Type B pancreatic cell (in vitro differentiated cells): ENCODE measurements at regions not wholly inside any gene's neighbourhood (a gene's known extent, or its start where the extent isn't known, plus 50 kb on each side); places are given as distances from the start of the nearest gene placed in this dataset.

Source experiments
- DNase-seq: peaks from one replicate; pipeline ENCODE4 v3.0.0; 2021; ENCODE audit warnings: mixed read lengths; ENCODE audit not compliant: unreplicated experiment; ENCODE audit errors: extremely low spot score
- H3K27ac Mint-ChIP-seq: 2 replicates; pipeline ENCODE4 v1.8.0; 2021; ENCODE audit warnings: mild to moderate bottlenecking, mixed read lengths
- H3K27me3 Mint-ChIP-seq: 2 replicates; pipeline ENCODE4 v1.8.0; 2021; ENCODE audit warnings: mixed read lengths
- H3K36me3 Mint-ChIP-seq: 2 replicates; pipeline ENCODE4 v1.8.0; 2021; ENCODE audit warnings: mixed read lengths
- H3K4me1 Mint-ChIP-seq: one replicate; pipeline ENCODE4 v1.8.0; 2021; ENCODE audit warnings: mixed read lengths; ENCODE audit not compliant: unreplicated experiment
- H3K4me3 Mint-ChIP-seq: 2 replicates; pipeline ENCODE4 v1.8.0; 2021; ENCODE audit warnings: mild to moderate bottlenecking, mixed read lengths
- H3K9me3 Mint-ChIP-seq: 2 replicates; pipeline ENCODE4 v1.8.0; 2021; ENCODE audit warnings: mixed read lengths
- CTCF ChIP-seq: fragments of 200-600 bp; sonication (generic); conservative IDR thresholded peaks from 2 replicates; pipeline ENCODE4 v1.5.0; 2021; ENCODE audit warnings: antibody characterized with exemption, mild to moderate bottlenecking

GRCh38 chr12:94790370-94790769, 140.0 kb upstream of the TMCC3 start:
- Mint-ChIP-seq H3K27ac (no peak overlapping the region), H3K36me3 (no peaks in the 10 kb centered on the region), H3K4me3 (no peak overlapping the region), H3K9me3 (no peaks in the 10 kb centered on the region), H3K27me3 (peaks cover 61% of the 10 kb centered on the region), H3K4me1 (peaks cover 18% of the 10 kb centered on the region)
- DNase-seq, result no peak
- TF ChIP-seq CTCF, result no peak

- no peaks in the 10 kb centered on the region for H3K36me3 Mint-ChIP-seq
- TF ChIP-seq CTCF, result no peak
- no peak overlapping the region for H3K4me3 Mint-ChIP-seq
- no peaks in the 10 kb centered on the region for H3K9me3 Mint-ChIP-seq
- H3K27ac Mint-ChIP-seq, result no peak overlapping the region
- no peak for DNase-seq
- H3K27me3 Mint-ChIP-seq, result peaks cover 58% of the 10 kb centered on the region
- peaks cover 18% of the 10 kb centered on the region for H3K4me1 Mint-ChIP-seq
Measured at GRCh38 chr12:94789510-94790225, 139.3 kb upstream of the TMCC3 start.

GRCh38 chr12:94788298-94788697, 137.9 kb upstream of the TMCC3 start:
- no peak for DNase-seq
- no peak overlapping the region for H3K4me3 Mint-ChIP-seq
- no peaks in the 10 kb centered on the region for H3K36me3 Mint-ChIP-seq
- H3K9me3 Mint-ChIP-seq, result no peaks in the 10 kb centered on the region
- no peak overlapping the region for H3K27ac Mint-ChIP-seq
- no peak for TF ChIP-seq CTCF
- H3K4me1 Mint-ChIP-seq, result peaks cover 13% of the 10 kb centered on the region
- H3K27me3 Mint-ChIP-seq, result peaks cover 62% of the 10 kb centered on the region

GRCh38 chr12:94786906-94787305, 136.5 kb upstream of the TMCC3 start:
- H3K27me3 Mint-ChIP-seq, result peaks cover 64% of the 10 kb centered on the region
- no peak for DNase-seq
- no peak for TF ChIP-seq CTCF
- H3K27ac Mint-ChIP-seq, result no peak overlapping the region
- no peaks in the 10 kb centered on the region for H3K36me3 Mint-ChIP-seq
- H3K4me1 Mint-ChIP-seq, result peaks cover 4% of the 10 kb centered on the region
- H3K4me3 Mint-ChIP-seq, result no peak overlapping the region
- no peaks in the 10 kb centered on the region for H3K9me3 Mint-ChIP-seq

- TF ChIP-seq CTCF, result no peak
- Mint-ChIP-seq H3K27me3 (peaks cover 57% of the 10 kb centered on the region), H3K27ac (no peak overlapping the region), H3K4me3 (no peak overlapping the region), H3K9me3 (no peaks in the 10 kb centered on the region), H3K36me3 (no peaks in the 10 kb centered on the region), H3K4me1 (peaks cover 6% of the 10 kb centered on the region)
- no peak for DNase-seq
Measured at GRCh38 chr12:94783862-94784261, 133.5 kb upstream of the TMCC3 start.
